HEK293 (cell line): ENCODE measurements at regions not wholly inside any gene's neighbourhood (a gene's known extent, or its start where the extent isn't known, plus 50 kb on each side); places are given as distances from the start of the nearest gene placed in this dataset.

Experiments used
- CTCF ChIA-PET: fragments of 350-600 bp; formaldehyde crosslinking; extraction: SDS; loops from one replicate; lab custom pipeline; 2021; ENCODE audit warnings: antibody characterized with exemption; lab: Yijun Ruan, JAX
- POLR2A ChIA-PET: fragments of 300-600 bp; formaldehyde crosslinking; extraction: SDS; loops from one replicate; lab custom pipeline; 2020; ENCODE audit warnings: antibody characterized with exemption, inconsistent platforms; lab: Yijun Ruan, JAX
- H3K27ac ChIP-seq: fragments of 200-500 bp; sonication (Bioruptor generic); 2 replicates; pipeline ENCODE4 v1.5.1; 2014; ENCODE audit warnings: low read depth, low read length, control low read depth, inconsistent platforms; ENCODE audit errors: extremely low read depth
- H3K36me3 ChIP-seq, 2 experiments: fragments of 200-500 bp in 1 of 2; sonication (Bioruptor generic) in 1 of 2; 1 replicate in 1 of 2; 2 replicates in 1 of 2; pipeline ENCODE4 v1.5.1; 2014 to 2017; ENCODE audit warnings: inconsistent platforms in 2 of 2, low read length in 2 of 2; ENCODE audit not compliant: control insufficient read depth in 2 of 2, insufficient read depth in 1 of 2
- H3K4me1 ChIP-seq: fragments of 200-500 bp; sonication (Bioruptor generic); 2 replicates; pipeline ENCODE4 v1.5.1; 2014; ENCODE audit warnings: mild to moderate bottlenecking, low read length, inconsistent platforms; ENCODE audit not compliant: control insufficient read depth, insufficient read depth
- H3K4me3 ChIP-seq: 2 replicates; pipeline ENCODE4 v1.5.1; 2011; ENCODE audit warnings: low read depth, mild to moderate bottlenecking, control low read depth, low read length, moderate library complexity
- H3K9me3 ChIP-seq: fragments of 200-500 bp; sonication (Bioruptor generic); 2 replicates; pipeline ENCODE4 v1.5.1; 2014; ENCODE audit warnings: low read depth, low read length, inconsistent platforms; ENCODE audit not compliant: control insufficient read depth, insufficient read depth
- BCL6B ChIP-seq: fragments of 450-650 bp; formaldehyde crosslinking; IDR thresholded peaks from 2 replicates; pipeline ENCODE4 v1.5.1; 2017; ENCODE audit warnings: missing biosample characterization, missing genetic modification characterization
- HOXC10 ChIP-seq: sonication (generic); formaldehyde crosslinking; IDR thresholded peaks from 2 replicates; pipeline ENCODE4 v1.8.1; 2023; ENCODE audit warnings: mild to moderate bottlenecking, missing genetic modification reagents
- KLF9 ChIP-seq: fragments of 450-650 bp; formaldehyde crosslinking; IDR thresholded peaks from 2 replicates; pipeline ENCODE4 v1.5.1; 2016; ENCODE audit warnings: missing biosample characterization, missing genetic modification characterization, low read depth
- ZBTB1 ChIP-seq: fragments of 450-650 bp; formaldehyde crosslinking; IDR thresholded peaks from 2 replicates; pipeline ENCODE4 v1.5.1; 2016; ENCODE audit warnings: missing biosample characterization, missing genetic modification characterization
- ZBTB44 ChIP-seq: fragments of 450-650 bp; IDR thresholded peaks from 2 replicates; pipeline ENCODE4 v1.5.1; 2018; ENCODE audit warnings: missing biosample characterization, mild to moderate bottlenecking, missing genetic modification characterization
- ZFP41 ChIP-seq: fragments of 450-650 bp; formaldehyde crosslinking; IDR thresholded peaks from 2 replicates; pipeline ENCODE4 v1.5.1; 2016; ENCODE audit warnings: missing biosample characterization, missing genetic modification characterization, borderline replicate concordance
- ZNF174 ChIP-seq: fragments of 450-650 bp; formaldehyde crosslinking; IDR thresholded peaks from 2 replicates; pipeline ENCODE4 v1.5.0; 2017; ENCODE audit warnings: missing biosample characterization, mild to moderate bottlenecking, missing genetic modification characterization
- ZNF175 ChIP-seq: fragments of 450-650 bp; formaldehyde crosslinking; IDR thresholded peaks from 2 replicates; pipeline ENCODE4 v1.5.1; 2016; ENCODE audit warnings: missing biosample characterization, missing genetic modification characterization
- ZNF302 ChIP-seq: fragments of 450-650 bp; formaldehyde crosslinking; IDR thresholded peaks from 2 replicates; pipeline ENCODE4 v1.5.1; 2016; ENCODE audit warnings: missing biosample characterization, missing genetic modification characterization, low read depth
- ZNF311 ChIP-seq: fragments of 450-650 bp; formaldehyde crosslinking; IDR thresholded peaks from 2 replicates; pipeline ENCODE4 v1.5.1; 2017; ENCODE audit warnings: missing biosample characterization, missing genetic modification characterization, borderline replicate concordance
- ZNF350 ChIP-seq: fragments of 450-650 bp; formaldehyde crosslinking; IDR thresholded peaks from 2 replicates; pipeline ENCODE4 v1.5.0; 2017; ENCODE audit warnings: missing biosample characterization, mild to moderate bottlenecking, missing genetic modification characterization
- ZNF423 ChIP-seq: fragments of 450-650 bp; formaldehyde crosslinking; IDR thresholded peaks from 2 replicates; pipeline ENCODE4 v1.5.1; 2016; ENCODE audit warnings: missing biosample characterization, missing genetic modification characterization
- ZNF449 ChIP-seq: fragments of 450-650 bp; formaldehyde crosslinking; IDR thresholded peaks from 2 replicates; pipeline ENCODE4 v1.5.1; 2017; ENCODE audit warnings: missing biosample characterization, mild to moderate bottlenecking, missing genetic modification characterization, moderate library complexity
- ZNF48 ChIP-seq: fragments of 450-650 bp; formaldehyde crosslinking; IDR thresholded peaks from 2 replicates; pipeline ENCODE4 v1.5.1; 2016; ENCODE audit warnings: missing biosample characterization, missing genetic modification characterization
- ZNF561 ChIP-seq: fragments of 450-650 bp; IDR thresholded peaks from 2 replicates; pipeline ENCODE4 v1.5.1; 2018; ENCODE audit warnings: missing biosample characterization, missing genetic modification characterization, borderline replicate concordance
- ZNF623 ChIP-seq: fragments of 450-650 bp; formaldehyde crosslinking; IDR thresholded peaks from 2 replicates; pipeline ENCODE4 v1.5.1; 2016; ENCODE audit warnings: missing biosample characterization, missing genetic modification characterization
- ZNF670 ChIP-seq: fragments of 450-650 bp; formaldehyde crosslinking; IDR thresholded peaks from 2 replicates; pipeline ENCODE4 v1.5.1; 2016; ENCODE audit warnings: missing biosample characterization, missing genetic modification characterization, low read depth
- ZNF76 ChIP-seq: fragments of 450-650 bp; formaldehyde crosslinking; IDR thresholded peaks from 2 replicates; pipeline ENCODE4; 2016; ENCODE audit warnings: low read depth, missing biosample characterization, missing genetic modification characterization, borderline replicate concordance
- TF ChIP-seq, protein P1 (sequence below): fragments of 450-650 bp; IDR thresholded peaks from 2 replicates; pipeline ENCODE4 v1.5.1; 2018; ENCODE audit warnings: missing biosample characterization, missing genetic modification characterization
- TF ChIP-seq, protein P2 (sequence below): fragments of 450-650 bp; formaldehyde crosslinking; IDR thresholded peaks from 2 replicates; pipeline ENCODE4 v1.5.1; 2016; ENCODE audit warnings: missing biosample characterization, missing genetic modification characterization

GRCh38 chr5:24094081-24094679 is 550.6 kb downstream of the CDH10 start:
- ChIA-PET POLR2A (no interaction called here), CTCF (no interaction called here)
- Histone ChIP-seq H3K4me1 (no peaks in the 10 kb centered on the region), H3K27ac (no peak overlapping the region), H3K36me3 (no peaks in the 10 kb centered on the region), H3K9me3 (no peaks in the 10 kb centered on the region), H3K4me3 (no peak overlapping the region)
- no peak for TF ChIP-seq ZNF302 (tag by site-specific recombination)
- no peak for TF ChIP-seq KLF9 (tag by site-specific recombination)
- no peak for TF ChIP-seq ZNF311 (tag by site-specific recombination)
- TF ChIP-seq ZNF175 (tag by site-specific recombination): no peak
- TF ChIP-seq, protein P1, sequence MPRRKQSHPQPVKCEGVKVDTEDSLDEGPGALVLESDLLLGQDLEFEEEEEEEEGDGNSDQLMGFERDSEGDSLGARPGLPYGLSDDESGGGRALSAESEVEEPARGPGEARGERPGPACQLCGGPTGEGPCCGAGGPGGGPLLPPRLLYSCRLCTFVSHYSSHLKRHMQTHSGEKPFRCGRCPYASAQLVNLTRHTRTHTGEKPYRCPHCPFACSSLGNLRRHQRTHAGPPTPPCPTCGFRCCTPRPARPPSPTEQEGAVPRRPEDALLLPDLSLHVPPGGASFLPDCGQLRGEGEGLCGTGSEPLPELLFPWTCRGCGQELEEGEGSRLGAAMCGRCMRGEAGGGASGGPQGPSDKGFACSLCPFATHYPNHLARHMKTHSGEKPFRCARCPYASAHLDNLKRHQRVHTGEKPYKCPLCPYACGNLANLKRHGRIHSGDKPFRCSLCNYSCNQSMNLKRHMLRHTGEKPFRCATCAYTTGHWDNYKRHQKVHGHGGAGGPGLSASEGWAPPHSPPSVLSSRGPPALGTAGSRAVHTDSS: no peak
- no peak for TF ChIP-seq ZNF174 (tag by site-specific recombination)
- TF ChIP-seq ZNF350 (tag by site-specific recombination): no peak
- no peak for TF ChIP-seq ZNF670 (tag by site-specific recombination)

DNA sequence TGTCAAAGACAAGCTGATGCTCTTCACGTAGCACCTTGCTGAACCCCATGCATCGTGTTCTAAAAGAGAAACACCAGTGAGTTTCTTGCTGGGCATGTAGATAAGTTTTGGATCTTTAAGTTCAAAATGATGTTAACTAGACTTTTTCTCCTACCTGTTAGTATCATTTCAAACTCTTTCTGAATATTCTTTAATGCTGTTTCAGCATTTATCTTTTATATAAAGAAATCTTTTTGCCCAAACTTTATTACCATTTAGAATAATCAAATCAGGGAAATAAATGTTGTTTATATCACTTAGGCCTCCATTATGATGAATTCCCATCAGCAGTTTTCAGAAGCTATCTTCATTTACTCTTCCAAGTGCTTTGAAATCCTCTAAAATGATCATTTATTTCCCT is 542.8 kb downstream of the CDH10 start:
- Histone ChIP-seq H3K4me1 (no peaks in the 10 kb centered on the region), H3K27ac (no peak overlapping the region), H3K4me3 (no peak overlapping the region), H3K36me3 (no peaks in the 10 kb centered on the region), H3K9me3 (no peaks in the 10 kb centered on the region)
- CTCF ChIA-PET: no interaction called here
- TF ChIP-seq ZNF561: no peak
- TF ChIP-seq ZNF423 (tag by site-specific recombination): no peak
- POLR2A ChIA-PET: no interaction called here

- POLR2A ChIA-PET: no interaction called here
- CTCF ChIA-PET: interaction anchor here (0.6 to 1.5 kb wide), 3 partner anchors 125 to 772 kb away, joined by 3 to 4 read pairs (median 4); no protein-coding TSS in a partner anchor
- no peak for TF ChIP-seq BCL6B (tag by site-specific recombination)
- TF ChIP-seq ZFP41: no peak
- TF ChIP-seq HOXC10 (CRISPR knock-in tag): no peak
- no peak for TF ChIP-seq ZNF76 (tag by site-specific recombination)
- no peak for TF ChIP-seq ZBTB44
- no peak for TF ChIP-seq ZBTB1
- no peak for TF ChIP-seq ZNF623 (tag by site-specific recombination)
- TF ChIP-seq ZNF174 (tag by site-specific recombination): no peak
- no peak for TF ChIP-seq ZNF48 (tag by site-specific recombination)
- TF ChIP-seq, protein P2, sequence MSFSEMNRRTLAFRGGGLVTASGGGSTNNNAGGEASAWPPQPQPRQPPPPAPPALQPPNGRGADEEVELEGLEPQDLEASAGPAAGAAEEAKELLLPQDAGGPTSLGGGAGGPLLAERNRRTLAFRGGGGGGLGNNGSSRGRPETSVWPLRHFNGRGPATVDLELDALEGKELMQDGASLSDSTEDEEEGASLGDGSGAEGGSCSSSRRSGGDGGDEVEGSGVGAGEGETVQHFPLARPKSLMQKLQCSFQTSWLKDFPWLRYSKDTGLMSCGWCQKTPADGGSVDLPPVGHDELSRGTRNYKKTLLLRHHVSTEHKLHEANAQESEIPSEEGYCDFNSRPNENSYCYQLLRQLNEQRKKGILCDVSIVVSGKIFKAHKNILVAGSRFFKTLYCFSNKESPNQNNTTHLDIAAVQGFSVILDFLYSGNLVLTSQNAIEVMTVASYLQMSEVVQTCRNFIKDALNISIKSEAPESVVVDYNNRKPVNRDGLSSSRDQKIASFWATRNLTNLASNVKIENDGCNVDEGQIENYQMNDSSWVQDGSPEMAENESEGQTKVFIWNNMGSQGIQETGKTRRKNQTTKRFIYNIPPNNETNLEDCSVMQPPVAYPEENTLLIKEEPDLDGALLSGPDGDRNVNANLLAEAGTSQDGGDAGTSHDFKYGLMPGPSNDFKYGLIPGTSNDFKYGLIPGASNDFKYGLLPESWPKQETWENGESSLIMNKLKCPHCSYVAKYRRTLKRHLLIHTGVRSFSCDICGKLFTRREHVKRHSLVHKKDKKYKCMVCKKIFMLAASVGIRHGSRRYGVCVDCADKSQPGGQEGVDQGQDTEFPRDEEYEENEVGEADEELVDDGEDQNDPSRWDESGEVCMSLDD (tag by site-specific recombination): no peak
- no peak for TF ChIP-seq ZNF449 (tag by site-specific recombination)
These were observed 541.2 kb downstream of the CDH10 start for GRCh38 chr5:24103451-24104023.

More at GRCh38 chr5:24103451-24104023, 541.2 kb downstream of the CDH10 start:
- no peak overlapping the region for H3K27ac ChIP-seq
- no peaks in the 10 kb centered on the region for H3K9me3 ChIP-seq
- no peaks in the 10 kb centered on the region for H3K36me3 ChIP-seq
- no peaks in the 10 kb centered on the region for H3K4me1 ChIP-seq
- H3K4me3 ChIP-seq: no peak overlapping the region
